Pancreas (tissue), 10 donors: ENCODE measurements at regions not wholly inside any gene's neighbourhood (a gene's known extent, or its start where the extent isn't known, plus 50 kb on each side); places are given as distances from the start of the nearest gene placed in this dataset.

Experiments used
- ATAC-seq, 4 donors: fragments of 200-7000 bp; cut with Tn5 transposase; one replicate each; pipeline versions ENCODE4 v1.8.0 to v1.9.1; 2020; ENCODE audit warnings: mild to moderate bottlenecking in 4 of 4, moderate library complexity in 4 of 4
- DNase-seq, 6 donors: peaks; one replicate each; pipeline ENCODE4 v3.0.0-alpha.2; 2020
- FAIRE-seq: peaks from 2 replicates; lab custom pipeline; 2012; peaks lifted over from hg19 to GRCh38; lab: Jason Lieb, UNC
- H3K27ac ChIP-seq, 4 donors: fragments of 200-600 bp; sonication (generic); 1 replicate in 3 of 4; 2 replicates in 1 of 4; pipeline versions ENCODE4 v1.5.0 to v1.8.0; 2020
- H3K27me3 ChIP-seq, 4 donors: fragments of 200-600 bp; one replicate each; pipeline ENCODE4 v1.8.0; 2021
- H3K36me3 ChIP-seq, 3 donors: fragments of 200-600 bp; sonication (generic) in 1 of 3; one replicate each; pipeline versions ENCODE4 v1.5.0 to v1.8.0; 2020 to 2021
- H3K4me1 ChIP-seq, 3 donors: fragments of 200-600 bp; one replicate each; pipeline ENCODE4 v1.8.0; 2021
- H3K4me3 ChIP-seq, 4 donors: fragments of 200-600 bp; sonication (generic) in 2 of 4; one replicate each; pipeline versions ENCODE4 v1.5.0 to v1.8.0; 2020 to 2021
- H3K9me3 ChIP-seq, 4 donors: fragments of 200-600 bp; one replicate each; pipeline ENCODE4 v1.8.0; 2021
- CTCF ChIP-seq, 4 donors: fragments of 200-600 bp; sonication (generic) in 3 of 4; IDR thresholded peaks; one replicate each; pipeline versions ENCODE4 v1.5.0 to v1.8.0; 2021; ENCODE audit warnings: antibody characterized with exemption in 4 of 4
- WGBS, 2 donors: extraction: QIAGEN DNeasy Blood & Tissue Kit; methylation state at CpG; one replicate each; pipeline ENCODE4 v1.1.7; 2013; 5-methylcytosine and 5-hydroxymethylcytosine counted together
- intact Hi-C, 3 donors: fragments of 100-400 bp; cut with DNase I; formaldehyde crosslinking; loops; one replicate each; pipeline versions ENCODE4 v1.11.1 to v1.14.2; 2022
- donor health status: healthy with polysubstance abuse.
- donor health status: DM: no; HTN: no; CAD: no; lungs with moderate emphysema.
- donor health status: DM: no; HTN: no; CAD: no.
- donor health status: control.
- donor health status: control.
- donor health status: Bipolar disorder and iron deficiency.
- donor health status: DM: yes; HTN: yes; CAD: no.
- donor health status: DM: no; HTN: no; CAD: no.
- donor health status: DM: no; HTN: no; CAD: no.
- donor health status: DM: yes; HTN: yes; CAD: no.

- 56 to 58% methylated on average over 2 of the region's 2 CpGs for WGBS, 2 donors
- TF ChIP-seq CTCF (IDR thresholded peaks at IDR 0.05), result no peak
- FAIRE-seq, result no peak
Measured at GRCh38 chr4:152207378-152207720, 328.5 kb downstream of the FBXW7 start.

GRCh38 chr4:152206646-152207377 lies 329.1 kb downstream of the FBXW7 start:
- Histone ChIP-seq H3K4me1 (no peaks in the 10 kb centered on the region), H3K36me3 (no peaks in the 10 kb centered on the region), H3K27me3 (no peaks in the 10 kb centered on the region), H3K4me3 (no peak overlapping the region), H3K9me3 (no peaks in the 10 kb centered on the region), H3K27ac (no peak overlapping the region)
- DNase-seq (no peak), ATAC-seq (no peak), FAIRE-seq (no peak)
- 64 to 65% methylated on average over 8 of the region's 8 CpGs for WGBS, 2 donors
- TF ChIP-seq CTCF (IDR thresholded peaks at IDR 0.05), result no peak
- intact Hi-C loops, result no loop called here

More at GRCh38 chr4:152207378-152207720, 328.5 kb downstream of the FBXW7 start:
- Histone ChIP-seq H3K9me3 (no peaks in the 10 kb centered on the region), H3K27ac (no peak overlapping the region), H3K4me1 (no peaks in the 10 kb centered on the region), H3K36me3 (no peaks in the 10 kb centered on the region), H3K27me3 (no peaks in the 10 kb centered on the region), H3K4me3 (no peak overlapping the region)
- ATAC-seq (no peak), DNase-seq (no peak)
- intact Hi-C loops, result no loop called here

- DNase-seq (no peak), FAIRE-seq (no peak)
- WGBS, 2 donors, result 47 to 53% methylated on average over 5 of the region's 5 CpGs
Measured at GRCh38 chr4:152206185-152206584, 329.7 kb downstream of the FBXW7 start.

GRCh38 chr4:152202415-152202814 lies 333.5 kb downstream of the FBXW7 start:
- no peak overlapping the region for H3K4me3 ChIP-seq
- no peak for FAIRE-seq
- TF ChIP-seq CTCF (IDR thresholded peaks at IDR 0.05), result no peak
- no peak for DNase-seq
- no peaks in the 10 kb centered on the region for H3K9me3 ChIP-seq
- H3K4me1 ChIP-seq, result no peaks in the 10 kb centered on the region
- H3K27me3 ChIP-seq, result no peaks in the 10 kb centered on the region
- no peak for ATAC-seq
- H3K36me3 ChIP-seq, result no peaks in the 10 kb centered on the region
- WGBS, 2 donors, result 79 to 86% methylated on average over 3 of the region's 3 CpGs
- H3K27ac ChIP-seq, result no peak overlapping the region
- intact Hi-C loops, result no loop called here

More at GRCh38 chr4:152206185-152206584, 329.7 kb downstream of the FBXW7 start:
- intact Hi-C loops, result no loop called here
- no peak for ATAC-seq
- no peaks in the 10 kb centered on the region for H3K4me1 ChIP-seq
- H3K27me3 ChIP-seq, result no peaks in the 10 kb centered on the region
- H3K27ac ChIP-seq, result no peak overlapping the region
- no peak for TF ChIP-seq CTCF (IDR thresholded peaks at IDR 0.05)
- no peaks in the 10 kb centered on the region for H3K9me3 ChIP-seq
- H3K36me3 ChIP-seq, result no peaks in the 10 kb centered on the region
- no peak overlapping the region for H3K4me3 ChIP-seq
